EH (cell line): ENCODE measurements at regions not wholly inside any gene's neighbourhood (a gene's known extent, or its start where the extent isn't known, plus 50 kb on each side); places are given as distances from the start of the nearest gene placed in this dataset.

Experiments used
- DNase-seq: peaks from one replicate; pipeline ENCODE4 v3.0.0-alpha.2; 2015; ENCODE audit warnings: low read depth

- DNase-seq, result no peak
Observed at GRCh38 chr3:127033171-127033570, 50.3 kb downstream of the PLXNA1 start.

GRCh38 chr3:127033786-127034185, 50.9 kb downstream of the PLXNA1 start:
- DNase-seq, result no peak

GRCh38 chr3:127034195-127034989, 51.5 kb downstream of the PLXNA1 start:
- DNase-seq, result no peak

- no peak for DNase-seq
Observed at GRCh38 chr3:127034990-127035652, 52.2 kb downstream of the PLXNA1 start.

- peak; percentile 67 for DNase-seq
Observed at GRCh38 chr3:127035677-127036076, 52.8 kb downstream of the PLXNA1 start.

GRCh38 chr3:127036209-127037020, 53.5 kb downstream of the PLXNA1 start:
- DNase-seq, result no peak

GRCh38 chr3:127037021-127037400, 54.1 kb downstream of the PLXNA1 start:
- no peak for DNase-seq

GRCh38 chr3:127037418-127037841, 54.5 kb downstream of the PLXNA1 start:
- no peak for DNase-seq

GRCh38 chr3:127037971-127038446, 55.1 kb downstream of the PLXNA1 start:
- no peak for DNase-seq

GRCh38 chr3:127038466-127038865, 55.6 kb downstream of the PLXNA1 start:
- no peak for DNase-seq

- no peak for DNase-seq
Observed at GRCh38 chr3:127038923-127039581, 56.1 kb downstream of the PLXNA1 start.

- DNase-seq, result no peak
Observed at GRCh38 chr3:127039719-127040118, 56.8 kb downstream of the PLXNA1 start.

- DNase-seq, result no peak
Observed at GRCh38 chr3:127040216-127040615, 57.3 kb downstream of the PLXNA1 start.

GRCh38 chr3:127041264-127041820, 58.4 kb downstream of the PLXNA1 start:
- no peak for DNase-seq

- no peak for DNase-seq
Observed at GRCh38 chr3:127041933-127042332, 59.0 kb downstream of the PLXNA1 start.

- DNase-seq, result no peak
Observed at GRCh38 chr3:127042634-127043033, 59.7 kb downstream of the PLXNA1 start.

GRCh38 chr3:127043041-127043641, 60.2 kb downstream of the PLXNA1 start:
- no peak for DNase-seq

- DNase-seq, result no peak
Observed at GRCh38 chr3:127043731-127044510, 61.0 kb downstream of the PLXNA1 start.

GRCh38 chr3:127044996-127045395, 62.1 kb downstream of the PLXNA1 start:
- DNase-seq, result peak; percentile 45

GRCh38 chr3:127045435-127046045, 62.6 kb downstream of the PLXNA1 start:
- DNase-seq, result no peak
